Gastrocnemius medialis (tissue), 4 donors: ENCODE measurements at regions not wholly inside any gene's neighbourhood (a gene's known extent, or its start where the extent isn't known, plus 50 kb on each side); places are given as distances from the start of the nearest gene placed in this dataset.

Experiments used
- ATAC-seq, 2 donors: fragments of 150-250 bp; one replicate each; pipeline ENCODE4 v1.9.1; 2016
- DNase-seq, 2 donors: peaks; one replicate each; pipeline ENCODE4 v3.0.0-alpha.2; 2019
- H3K27ac ChIP-seq, 4 donors: fragments of 200-600 bp; sonication (generic); 1 replicate in 1 of 4; 2 replicates in 3 of 4; pipeline ENCODE4 v1.5.1; 2016 to 2018; ENCODE audit warnings: mild to moderate bottlenecking in 2 of 4, moderate library complexity in 1 of 4
- H3K27me3 ChIP-seq, 3 donors: fragments of 200-600 bp; sonication (generic) in 2 of 3; 1 replicate in 1 of 3; 2 replicates in 2 of 3; pipeline versions ENCODE4 v1.5.1 to v1.6.0; 2016 to 2019; ENCODE audit warnings: mild to moderate bottlenecking in 1 of 3, moderate library complexity in 1 of 3
- H3K36me3 ChIP-seq, 2 donors: fragments of 200-600 bp; sonication (generic) in 1 of 2; one replicate each; pipeline ENCODE4 v1.5.1; 2017 to 2018
- H3K4me1 ChIP-seq, 2 donors: fragments of 200-600 bp; sonication (generic) in 1 of 2; one replicate each; pipeline ENCODE4 v1.5.1; 2016 to 2017; ENCODE audit warnings: mild to moderate bottlenecking in 2 of 2
- H3K4me3 ChIP-seq, 4 donors: fragments of 200-600 bp; sonication (generic) in 3 of 4; 1 replicate in 1 of 4; 2 replicates in 3 of 4; pipeline ENCODE4 v1.5.1; 2016 to 2019; ENCODE audit warnings: mild to moderate bottlenecking in 2 of 4
- H3K9me3 ChIP-seq, 3 donors: fragments of 200-600 bp; sonication (generic) in 2 of 3; 1 replicate in 1 of 3; 2 replicates in 2 of 3; pipeline ENCODE4 v1.5.1; 2016 to 2019
- CTCF ChIP-seq, 5 experiments: fragments of 450-650 bp in 3 of 5; fragments of 200-600 bp in 2 of 5; sonication (generic) in 2 of 5; IDR thresholded peaks in 4 of 5; conservative IDR thresholded peaks in 1 of 5; 1 replicate in 4 of 5; 2 replicates in 1 of 5; pipeline ENCODE4 v1.5.1; 2016 to 2019; ENCODE audit warnings: antibody characterized with exemption in 5 of 5, mild to moderate bottlenecking in 3 of 5, moderate library complexity in 3 of 5
- POLR2A ChIP-seq, 2 donors: fragments of 450-650 bp; IDR thresholded peaks; one replicate each; pipeline ENCODE4 v1.6.1; 2017; ENCODE audit warnings: antibody characterized with exemption in 2 of 2, mild to moderate bottlenecking in 2 of 2, moderate library complexity in 2 of 2
- in situ Hi-C, 4 donors: fragments of 200-750 bp; cut with MboI; loops; one replicate each; pipeline versions ENCODE4 v1.15.0 to v1.8.0; 2017; ENCODE audit warnings: low sequenced_read_pairs in 4 of 4
- intact Hi-C: fragments of 100-400 bp; cut with DNase I; formaldehyde crosslinking; loops from one replicate; pipeline ENCODE4 v1.15.1; 2023; ENCODE audit warnings: low total_unique reads

GRCh38 chr1:17923666-17924065 lies 168.5 kb downstream of the ACTL8 start:
- in situ Hi-C loops: no loop called here
- no peaks in the 10 kb centered on the region for H3K9me3 ChIP-seq
- no peak for ATAC-seq
- H3K27me3 ChIP-seq: peaks cover 0 to 38% (median 7%) of the 10 kb centered on the region in 3 donors
- H3K4me3 ChIP-seq: no peak overlapping the region
- no peaks in the 10 kb centered on the region for H3K36me3 ChIP-seq
- TF ChIP-seq POLR2A (IDR thresholded peaks at IDR 0.05) (no peak), CTCF (IDR thresholded peaks at IDR 0.05 in 4 of 5, conservative IDR thresholded peaks at IDR 0.05 in 1 of 5) (no peak)
- no peaks in the 10 kb centered on the region for H3K4me1 ChIP-seq
- DNase-seq: no peak
- no peak overlapping the region for H3K27ac ChIP-seq
- intact Hi-C loops: no loop called here

GRCh38 chr1:17924578-17924977 lies 169.4 kb downstream of the ACTL8 start:
- peaks cover 0 to 38% (median 7%) of the 10 kb centered on the region in 3 donors for H3K27me3 ChIP-seq
- no peaks in the 10 kb centered on the region for H3K4me1 ChIP-seq
- TF ChIP-seq CTCF (IDR thresholded peaks at IDR 0.05 in 4 of 5, conservative IDR thresholded peaks at IDR 0.05 in 1 of 5): no peak
- no peak for TF ChIP-seq POLR2A (IDR thresholded peaks at IDR 0.05)
- DNase-seq (no peak), ATAC-seq (no peak)
- intact Hi-C loops: no loop called here
- in situ Hi-C loops: no loop called here
- H3K9me3 ChIP-seq: no peaks in the 10 kb centered on the region
- H3K27ac ChIP-seq: no peak overlapping the region
- no peak overlapping the region for H3K4me3 ChIP-seq
- no peaks in the 10 kb centered on the region for H3K36me3 ChIP-seq

- Histone ChIP-seq H3K27me3 (peaks cover 0 to 38% (median under 1%) of the 10 kb centered on the region in 3 donors), H3K36me3 (no peaks in the 10 kb centered on the region), H3K27ac (no peak overlapping the region), H3K4me1 (no peaks in the 10 kb centered on the region), H3K4me3 (no peak overlapping the region), H3K9me3 (no peaks in the 10 kb centered on the region)
- in situ Hi-C loops: no loop called here
- DNase-seq (no peak), ATAC-seq (no peak)
- TF ChIP-seq POLR2A (IDR thresholded peaks at IDR 0.05): no peak
- TF ChIP-seq CTCF (IDR thresholded peaks at IDR 0.05 in 4 of 5, conservative IDR thresholded peaks at IDR 0.05 in 1 of 5): no peak
- intact Hi-C loops: no loop called here
These were observed 170.4 kb downstream of the ACTL8 start for GRCh38 chr1:17925290-17926237.

GRCh38 chr1:17926906-17927305 lies 171.8 kb downstream of the ACTL8 start:
- no peak for TF ChIP-seq POLR2A (IDR thresholded peaks at IDR 0.05)
- TF ChIP-seq CTCF (IDR thresholded peaks at IDR 0.05 in 4 of 5, conservative IDR thresholded peaks at IDR 0.05 in 1 of 5): no peak
- DNase-seq: no peak
- in situ Hi-C loops: no loop called here

More at GRCh38 chr1:17926906-17927305, 171.8 kb downstream of the ACTL8 start:
- Histone ChIP-seq H3K36me3 (no peaks in the 10 kb centered on the region), H3K4me1 (no peaks in the 10 kb centered on the region), H3K27me3 (peaks cover 0 to 30% (median 0%) of the 10 kb centered on the region in 3 donors), H3K27ac (no peak overlapping the region), H3K4me3 (no peak overlapping the region), H3K9me3 (no peaks in the 10 kb centered on the region)
- intact Hi-C loops: no loop called here
- ATAC-seq: no peak
